ENCODE measurements at regions not wholly inside any gene's neighbourhood (a gene's known extent, or its start where the extent isn't known, plus 50 kb on each side); places are given as distances from the start of the nearest gene placed in this dataset.

DNA sequence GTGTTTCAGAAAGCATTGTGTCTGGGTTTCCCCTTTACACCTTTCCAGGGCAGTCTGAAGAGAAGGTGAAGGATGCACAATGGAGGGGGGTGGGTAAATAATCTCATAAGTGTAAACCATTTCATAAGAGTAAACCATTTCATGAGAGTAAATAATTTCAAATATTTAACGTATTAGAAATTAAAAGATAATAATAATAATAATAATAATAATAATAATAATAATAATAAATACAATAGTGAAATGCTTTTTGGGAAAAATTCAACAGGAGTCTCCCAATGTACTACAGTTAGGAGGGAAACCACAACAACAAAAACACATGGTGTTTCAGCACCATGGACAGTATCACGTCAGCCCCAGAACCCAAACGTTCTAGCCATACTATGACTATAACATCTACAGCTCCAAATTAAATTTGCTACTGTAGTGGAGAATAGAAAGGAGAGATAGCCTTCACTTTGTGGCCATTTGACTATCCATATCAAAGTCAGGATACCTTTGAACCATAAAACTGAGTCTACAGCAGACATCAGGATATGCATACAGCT is 691.8 kb downstream of the BCL11B start:
- TF ChIP-seq, protein P1, sequence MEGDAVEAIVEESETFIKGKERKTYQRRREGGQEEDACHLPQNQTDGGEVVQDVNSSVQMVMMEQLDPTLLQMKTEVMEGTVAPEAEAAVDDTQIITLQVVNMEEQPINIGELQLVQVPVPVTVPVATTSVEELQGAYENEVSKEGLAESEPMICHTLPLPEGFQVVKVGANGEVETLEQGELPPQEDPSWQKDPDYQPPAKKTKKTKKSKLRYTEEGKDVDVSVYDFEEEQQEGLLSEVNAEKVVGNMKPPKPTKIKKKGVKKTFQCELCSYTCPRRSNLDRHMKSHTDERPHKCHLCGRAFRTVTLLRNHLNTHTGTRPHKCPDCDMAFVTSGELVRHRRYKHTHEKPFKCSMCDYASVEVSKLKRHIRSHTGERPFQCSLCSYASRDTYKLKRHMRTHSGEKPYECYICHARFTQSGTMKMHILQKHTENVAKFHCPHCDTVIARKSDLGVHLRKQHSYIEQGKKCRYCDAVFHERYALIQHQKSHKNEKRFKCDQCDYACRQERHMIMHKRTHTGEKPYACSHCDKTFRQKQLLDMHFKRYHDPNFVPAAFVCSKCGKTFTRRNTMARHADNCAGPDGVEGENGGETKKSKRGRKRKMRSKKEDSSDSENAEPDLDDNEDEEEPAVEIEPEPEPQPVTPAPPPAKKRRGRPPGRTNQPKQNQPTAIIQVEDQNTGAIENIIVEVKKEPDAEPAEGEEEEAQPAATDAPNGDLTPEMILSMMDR (IDR thresholded peaks at IDR 0.05) = no peak
- TF ChIP-seq POLR2A (IDR thresholded peaks at IDR 0.05) = no peak

All from breast epithelium (tissue), 3 donors.